T-helper 17 cell (primary cell): ENCODE measurements at regions not wholly inside any gene's neighbourhood (a gene's known extent, or its start where the extent isn't known, plus 50 kb on each side); places are given as distances from the start of the nearest gene placed in this dataset.
"Not testable (repeated sequence)": the region's sequence is repeated elsewhere in the genome, so short reads cannot be mapped to it uniquely, and the experiment has no call there.

Experiments used
- ATAC-seq: fragments of 150-1000 bp; cut with Tn5 transposase; 2 replicates; pipeline ENCODE4 v1.10.0; 2021; ENCODE audit warnings: mild to moderate bottlenecking, moderate library complexity
- DNase-seq, 3 donors: peaks; one replicate each; pipeline versions ENCODE4 v3.0.0 to v3.0.0-alpha.2; 2020 to 2021
- H3K9me3 ChIP-seq: one replicate; pipeline ENCODE4 v1.7.0; 2013; ENCODE audit warnings: low read length, mild to moderate bottlenecking; ENCODE audit not compliant: control insufficient read depth, poor library complexity, severe bottlenecking
- H3K27ac Mint-ChIP-seq: one replicate; pipeline ENCODE4 v1.8.0; 2022; ENCODE audit warnings: mild to moderate bottlenecking, moderate library complexity, mixed read lengths
- H3K27me3 Mint-ChIP-seq: one replicate; pipeline ENCODE4 v1.8.0; 2022; ENCODE audit warnings: mixed read lengths
- H3K36me3 Mint-ChIP-seq: one replicate; pipeline ENCODE4 v1.8.0; 2022; ENCODE audit warnings: low read depth, mixed read lengths
- H3K4me1 Mint-ChIP-seq: one replicate; pipeline ENCODE4 v1.8.0; 2022; ENCODE audit warnings: mild to moderate bottlenecking, mixed read lengths
- H3K4me3 Mint-ChIP-seq: one replicate; pipeline ENCODE4 v1.8.0; 2022; ENCODE audit warnings: mild to moderate bottlenecking, moderate library complexity, mixed read lengths

- H3K4me3 Mint-ChIP-seq: no peak overlapping the region
- H3K36me3 Mint-ChIP-seq: no peaks in the 10 kb centered on the region
- H3K9me3 ChIP-seq: peaks cover 3% of the 10 kb centered on the region
- ATAC-seq (no peak), DNase-seq (no peak)
- no peaks in the 10 kb centered on the region for H3K4me1 Mint-ChIP-seq
- peaks cover 35% of the 10 kb centered on the region for H3K27me3 Mint-ChIP-seq
- no peak overlapping the region for H3K27ac Mint-ChIP-seq
Observed at GRCh38 chr2:167748536-167748935, 498.9 kb downstream of the STK39 start.

- no peak for DNase-seq
- Mint-ChIP-seq H3K27ac (no peak overlapping the region), H3K4me1 (no peaks in the 10 kb centered on the region), H3K27me3 (peaks cover 23% of the 10 kb centered on the region), H3K4me3 (no peak overlapping the region), H3K36me3 (no peaks in the 10 kb centered on the region)
- H3K9me3 ChIP-seq: peaks cover 3% of the 10 kb centered on the region
- ATAC-seq: no peak
Observed at GRCh38 chr2:167745667-167746066, 501.7 kb downstream of the STK39 start.

GRCh38 chr2:167739921-167740320 lies 507.5 kb downstream of the STK39 start:
- H3K9me3 ChIP-seq, H3K36me3 Mint-ChIP-seq, H3K27ac Mint-ChIP-seq, H3K4me1 Mint-ChIP-seq, H3K4me3 Mint-ChIP-seq, ATAC-seq, DNase-seq: not testable (repeated sequence)
- peaks cover 10% of the 10 kb centered on the region for H3K27me3 Mint-ChIP-seq

GRCh38 chr2:167733747-167734146 lies 513.6 kb downstream of the STK39 start:
- no peak overlapping the region for H3K27ac Mint-ChIP-seq
- no peaks in the 10 kb centered on the region for H3K36me3 Mint-ChIP-seq
- peaks cover 44% of the 10 kb centered on the region for H3K27me3 Mint-ChIP-seq
- H3K4me1 Mint-ChIP-seq: no peaks in the 10 kb centered on the region
- H3K9me3 ChIP-seq: no peaks in the 10 kb centered on the region
- H3K4me3 Mint-ChIP-seq: no peak overlapping the region
- DNase-seq (no peak), ATAC-seq (no peak)

GRCh38 chr2:167732326-167732725 lies 515.1 kb downstream of the STK39 start:
- no peaks in the 10 kb centered on the region for H3K9me3 ChIP-seq
- ATAC-seq: no peak
- Mint-ChIP-seq H3K27ac (no peak overlapping the region), H3K4me3 (no peak overlapping the region), H3K27me3 (peaks cover 37% of the 10 kb centered on the region), H3K36me3 (no peaks in the 10 kb centered on the region), H3K4me1 (no peaks in the 10 kb centered on the region)
- DNase-seq: no peak

GRCh38 chr2:167729911-167730310 lies 517.5 kb downstream of the STK39 start:
- no peak overlapping the region for H3K4me3 Mint-ChIP-seq
- DNase-seq (no peak), ATAC-seq (no peak)
- peaks cover 41% of the 10 kb centered on the region for H3K27me3 Mint-ChIP-seq
- H3K27ac Mint-ChIP-seq: no peak overlapping the region
- H3K9me3 ChIP-seq: no peaks in the 10 kb centered on the region
- no peaks in the 10 kb centered on the region for H3K36me3 Mint-ChIP-seq
- H3K4me1 Mint-ChIP-seq: no peaks in the 10 kb centered on the region

- Mint-ChIP-seq H3K27me3 (peaks cover 17% of the 10 kb centered on the region), H3K4me3 (no peak overlapping the region), H3K27ac (no peak overlapping the region), H3K4me1 (no peaks in the 10 kb centered on the region), H3K36me3 (no peaks in the 10 kb centered on the region)
- no peak for DNase-seq
- H3K9me3 ChIP-seq: no peaks in the 10 kb centered on the region
- ATAC-seq: no peak
Observed at GRCh38 chr2:167726788-167727187, 520.6 kb downstream of the STK39 start.

GRCh38 chr2:167721593-167721992 lies 525.8 kb downstream of the STK39 start:
- H3K27ac Mint-ChIP-seq: no peak overlapping the region
- no peaks in the 10 kb centered on the region for H3K36me3 Mint-ChIP-seq
- peaks cover 10% of the 10 kb centered on the region for H3K27me3 Mint-ChIP-seq
- H3K4me3 Mint-ChIP-seq: no peak overlapping the region
- ATAC-seq: no peak
- no peaks in the 10 kb centered on the region for H3K9me3 ChIP-seq
- DNase-seq: no peak
- H3K4me1 Mint-ChIP-seq: no peaks in the 10 kb centered on the region

GRCh38 chr2:167719410-167719809 lies 528.0 kb downstream of the STK39 start:
- DNase-seq (no peak), ATAC-seq (no peak)
- H3K27ac Mint-ChIP-seq: no peak overlapping the region
- H3K4me3 Mint-ChIP-seq: no peak overlapping the region
- peaks cover 4% of the 10 kb centered on the region for H3K27me3 Mint-ChIP-seq
- H3K4me1 Mint-ChIP-seq: no peaks in the 10 kb centered on the region
- H3K9me3 ChIP-seq: no peaks in the 10 kb centered on the region
- H3K36me3 Mint-ChIP-seq: no peaks in the 10 kb centered on the region

GRCh38 chr2:167718560-167718959 lies 528.8 kb downstream of the STK39 start:
- no peak overlapping the region for H3K4me3 Mint-ChIP-seq
- no peak overlapping the region for H3K27ac Mint-ChIP-seq
- ATAC-seq: no peak
- no peaks in the 10 kb centered on the region for H3K36me3 Mint-ChIP-seq
- H3K27me3 Mint-ChIP-seq: peaks cover 4% of the 10 kb centered on the region
- no peaks in the 10 kb centered on the region for H3K9me3 ChIP-seq
- DNase-seq: no peak
- no peaks in the 10 kb centered on the region for H3K4me1 Mint-ChIP-seq

GRCh38 chr2:167715932-167716331 lies 531.5 kb downstream of the STK39 start:
- no peak for ATAC-seq
- Mint-ChIP-seq H3K4me3 (no peak overlapping the region), H3K36me3 (no peaks in the 10 kb centered on the region), H3K27ac (no peak overlapping the region), H3K27me3 (peaks cover 4% of the 10 kb centered on the region), H3K4me1 (no peaks in the 10 kb centered on the region)
- H3K9me3 ChIP-seq: no peaks in the 10 kb centered on the region
- no peak for DNase-seq

GRCh38 chr2:167715498-167715897 lies 531.9 kb downstream of the STK39 start:
- H3K4me3 Mint-ChIP-seq, H3K27ac Mint-ChIP-seq, H3K4me1 Mint-ChIP-seq, DNase-seq, ATAC-seq, H3K36me3 Mint-ChIP-seq, H3K9me3 ChIP-seq, H3K27me3 Mint-ChIP-seq: not testable (repeated sequence)

GRCh38 chr2:167712275-167712674 lies 535.1 kb downstream of the STK39 start:
- no peak for ATAC-seq
- Mint-ChIP-seq H3K27me3 (peaks cover 4% of the 10 kb centered on the region), H3K4me1 (no peaks in the 10 kb centered on the region), H3K27ac (no peak overlapping the region), H3K36me3 (no peaks in the 10 kb centered on the region), H3K4me3 (no peak overlapping the region)
- H3K9me3 ChIP-seq: no peaks in the 10 kb centered on the region
- no peak for DNase-seq

- H3K9me3 ChIP-seq: no peaks in the 10 kb centered on the region
- ATAC-seq (no peak), DNase-seq (no peak)
- H3K36me3 Mint-ChIP-seq: no peaks in the 10 kb centered on the region
- H3K27ac Mint-ChIP-seq: no peak overlapping the region
- peaks cover 4% of the 10 kb centered on the region for H3K27me3 Mint-ChIP-seq
- H3K4me3 Mint-ChIP-seq: no peak overlapping the region
- no peaks in the 10 kb centered on the region for H3K4me1 Mint-ChIP-seq
Observed at GRCh38 chr2:167708998-167709397, 538.4 kb downstream of the STK39 start.

GRCh38 chr2:167706800-167707199 lies 540.6 kb downstream of the STK39 start:
- Mint-ChIP-seq H3K27me3 (peaks cover 4% of the 10 kb centered on the region), H3K27ac (no peak overlapping the region), H3K4me1 (no peaks in the 10 kb centered on the region), H3K4me3 (no peak overlapping the region), H3K36me3 (no peaks in the 10 kb centered on the region)
- H3K9me3 ChIP-seq: no peaks in the 10 kb centered on the region
- ATAC-seq (no peak), DNase-seq (no peak)
